ENCODE measurements at regions not wholly inside any gene's neighbourhood (a gene's known extent, or its start where the extent isn't known, plus 50 kb on each side); places are given as distances from the start of the nearest gene placed in this dataset.
A peak's percentile ranks its signal among the peaks of the same experiment; 100 is the strongest.
"Not testable (repeated sequence)": the region's sequence is repeated elsewhere in the genome, so short reads cannot be mapped to it uniquely, and the experiment has no call there.

DNA sequence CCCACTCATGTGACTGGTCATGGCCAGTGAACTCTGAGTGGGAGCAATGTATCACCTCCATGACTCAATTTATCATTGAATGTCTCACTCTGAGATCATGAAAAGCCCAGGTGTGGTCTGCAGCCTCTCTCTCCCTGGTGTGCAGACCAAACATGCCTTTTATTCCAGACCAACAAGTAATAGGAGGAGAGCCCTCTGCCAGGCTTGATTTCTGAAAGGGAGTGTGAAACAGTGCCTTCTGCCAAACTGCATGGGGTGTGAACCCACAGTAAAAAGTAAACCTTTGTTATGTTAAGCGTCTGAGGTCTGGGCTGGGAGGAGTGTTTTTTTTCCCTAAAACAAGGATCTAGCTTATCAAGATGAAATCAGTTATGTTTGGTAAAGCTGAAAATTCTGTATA, 601.2 kb downstream of the ADCYAP1 start:
- DNase-seq = no peak

DNA sequence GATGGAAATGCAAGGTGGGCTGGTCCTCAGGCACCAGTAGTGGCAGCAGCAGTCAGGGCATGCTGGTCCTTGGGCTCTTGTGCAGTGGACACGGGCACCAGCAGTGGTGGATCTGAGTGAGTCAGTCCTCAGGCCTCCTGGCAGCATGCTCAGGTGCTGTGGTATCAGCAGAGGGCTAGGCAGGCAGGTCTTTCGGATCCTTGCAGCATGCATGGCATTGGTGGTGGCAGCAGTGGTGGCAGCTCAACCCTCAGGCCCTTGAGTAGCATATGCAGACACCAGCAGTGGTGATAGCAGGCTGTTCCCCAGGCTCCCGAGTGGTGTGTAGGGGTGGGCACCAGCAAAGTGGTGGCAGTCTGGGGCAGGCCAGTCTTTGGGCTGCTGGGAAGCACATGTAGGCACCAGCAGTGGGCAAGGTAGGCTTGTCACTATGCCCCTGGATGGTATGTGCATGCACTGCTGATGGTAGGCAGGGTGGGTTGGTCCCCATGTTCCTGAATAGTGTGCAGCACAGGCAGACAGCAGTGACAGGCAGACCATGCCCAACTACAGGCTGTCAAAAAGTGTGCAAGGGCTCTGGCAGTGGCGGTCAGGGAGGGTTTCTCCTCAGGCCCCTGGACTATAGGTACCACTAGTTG, 606.0 kb downstream of the ADCYAP1 start:
- DNase-seq = no peak

DNA sequence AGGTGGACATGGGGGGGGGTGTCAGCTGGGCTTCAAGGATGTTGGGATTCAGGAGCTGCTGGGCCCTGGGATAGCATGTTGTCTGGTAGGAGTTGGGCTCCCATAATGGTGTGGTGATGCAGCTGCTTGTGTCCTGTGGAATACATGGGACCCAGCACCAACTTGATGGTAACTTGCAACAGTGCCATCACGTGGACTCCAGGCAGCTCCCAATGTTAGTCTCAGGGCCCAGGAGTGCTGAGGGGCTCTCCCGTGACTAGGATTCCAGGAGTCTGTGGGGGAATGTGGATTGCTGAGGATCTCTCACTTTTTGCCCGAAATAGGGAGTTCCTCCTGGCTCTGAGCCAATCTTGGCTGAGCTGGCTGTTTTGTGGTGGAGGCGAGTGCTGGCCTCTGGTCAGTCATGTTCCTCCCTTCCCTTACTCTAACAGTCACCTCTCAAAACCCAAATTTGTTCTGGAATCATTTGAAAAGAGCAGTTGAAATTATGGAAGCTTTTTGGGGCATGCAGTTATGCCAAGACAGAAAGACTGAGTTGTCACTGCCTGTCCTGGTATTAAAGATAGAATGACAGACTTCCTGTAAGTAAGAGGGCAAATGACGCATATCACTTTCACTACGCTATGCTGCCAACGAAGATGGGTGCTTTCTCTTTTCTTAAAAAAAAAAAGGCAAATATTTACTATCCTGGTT, 607.1 kb downstream of the ADCYAP1 start:
- no peak for DNase-seq

DNA sequence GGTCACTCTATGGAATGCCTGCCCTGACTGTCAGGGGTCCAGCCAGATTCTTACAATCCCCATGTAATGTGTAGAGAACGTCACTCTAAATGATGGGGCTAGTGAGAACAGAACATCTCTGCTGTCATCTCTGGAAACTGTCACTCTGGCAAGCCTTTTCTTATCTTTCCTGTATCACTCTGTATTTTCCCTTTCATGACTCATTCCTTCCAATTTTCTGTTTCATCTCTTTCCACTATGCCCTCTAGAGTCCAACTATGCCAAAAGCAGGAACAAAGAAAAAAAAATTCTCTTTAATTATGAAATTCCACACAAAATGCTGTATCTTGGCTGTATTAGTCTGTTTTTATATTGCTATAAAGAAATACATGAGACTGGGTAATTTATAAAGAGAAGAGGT, 608.8 kb downstream of the ADCYAP1 start:
- no peak for DNase-seq

DNA sequence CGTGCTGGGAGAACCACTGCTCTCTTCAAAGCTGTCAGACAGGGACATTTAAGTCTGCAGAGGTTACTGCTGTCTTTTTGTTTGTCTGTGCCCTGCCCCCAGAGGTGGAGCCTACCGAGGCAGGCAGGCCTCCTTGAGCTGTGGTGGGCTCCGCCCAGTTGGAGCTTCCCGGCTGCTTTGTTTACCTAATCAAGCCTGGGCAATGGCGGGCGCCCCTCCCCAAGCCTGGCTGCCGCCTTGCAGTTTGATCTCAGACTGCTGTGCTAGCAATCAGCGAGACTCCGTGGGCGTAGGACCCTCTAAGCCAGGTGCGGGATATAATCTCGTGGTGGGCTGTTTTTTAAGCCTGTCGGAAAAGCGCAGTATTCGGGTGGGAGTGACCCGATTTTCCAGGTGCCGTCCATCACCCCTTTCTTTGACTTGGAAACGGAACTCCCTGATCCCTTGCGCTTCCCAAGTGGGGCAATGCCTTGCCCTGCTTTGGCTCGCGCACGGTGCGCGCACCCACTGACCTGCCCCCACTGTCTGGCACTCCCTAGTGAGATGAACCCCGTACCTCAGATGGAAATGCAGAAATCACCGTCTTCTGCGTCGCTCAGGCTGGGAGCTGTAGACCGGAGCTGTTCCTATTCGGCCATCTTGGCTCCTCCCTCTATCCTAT, 617.0 kb downstream of the ADCYAP1 start:
- not testable (repeated sequence) for DNase-seq

DNA sequence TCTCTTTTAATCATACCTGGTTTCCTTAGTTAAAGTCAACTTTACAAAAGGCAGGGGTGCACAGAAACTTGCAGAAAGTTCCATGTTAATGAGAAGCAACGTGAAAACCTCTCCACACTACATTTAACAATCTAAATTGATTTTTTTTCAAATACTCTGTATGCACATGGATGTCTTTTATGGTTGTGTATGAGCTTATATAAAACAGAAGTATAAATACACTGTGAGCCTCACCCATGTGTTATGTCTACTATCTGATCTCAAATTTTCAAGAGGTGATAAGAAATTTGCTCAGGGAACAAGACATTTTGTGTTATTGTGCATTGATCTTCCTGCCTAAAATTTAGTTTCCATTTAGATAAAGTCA, 617.6 kb downstream of the ADCYAP1 start:
- DNase-seq = no peak

DNA sequence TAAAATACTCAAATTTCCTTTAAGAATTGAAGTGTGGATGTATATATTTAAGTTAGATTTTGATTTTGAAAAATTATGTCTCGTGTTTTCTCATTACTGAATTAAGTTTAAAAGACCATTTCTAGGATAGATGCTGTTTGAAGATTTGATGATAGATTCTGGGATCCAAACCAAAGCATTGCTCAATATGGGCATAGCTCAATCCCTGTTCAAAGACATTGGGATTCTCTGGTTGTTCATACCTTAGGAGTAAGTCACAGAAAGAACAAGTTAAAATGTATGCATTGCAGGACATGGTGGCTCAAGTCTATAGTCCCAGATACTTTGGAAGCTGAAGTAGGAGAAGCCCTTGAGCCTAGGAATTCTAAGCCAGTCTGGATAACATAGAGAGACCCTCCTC, 622.3 kb downstream of the ADCYAP1 start:
- DNase-seq = no peak

DNA sequence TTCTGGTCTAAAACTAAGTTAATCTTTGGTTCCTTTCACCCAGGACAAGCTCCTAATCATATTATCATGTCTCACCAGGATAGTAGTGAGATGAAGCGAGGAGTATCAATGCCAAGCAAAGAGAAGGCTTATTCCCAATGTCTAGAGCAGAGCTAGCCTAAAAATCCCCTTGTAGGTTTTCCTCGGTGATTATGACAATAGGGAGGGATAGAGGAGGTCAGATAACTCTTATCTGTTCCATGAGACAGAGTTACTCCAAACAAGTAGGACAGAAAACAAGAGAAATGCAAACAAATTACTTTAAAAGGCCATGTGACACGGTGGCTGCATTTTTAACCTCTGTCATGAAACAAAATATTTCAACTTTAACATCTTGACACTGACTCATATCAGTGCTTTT, 623.1 kb downstream of the ADCYAP1 start:
- DNase-seq = no peak

DNA sequence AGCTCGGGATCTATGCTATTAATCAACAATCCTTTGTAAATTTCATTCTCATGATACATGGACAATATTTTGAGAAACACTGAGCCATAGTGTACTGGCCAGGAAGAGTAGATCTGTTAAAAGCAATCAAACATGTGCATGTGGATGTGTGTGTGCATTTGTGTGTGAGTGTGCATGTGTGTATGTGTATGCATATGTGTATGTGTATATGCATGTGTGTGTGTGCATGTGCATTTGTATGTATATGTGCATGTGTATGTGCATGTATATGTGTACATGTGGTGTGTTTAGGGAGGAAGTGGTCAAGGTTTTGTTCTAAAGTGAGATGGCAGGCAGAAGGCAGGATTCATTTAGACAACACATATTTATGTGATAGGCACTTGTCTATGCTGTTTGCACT, 623.8 kb downstream of the ADCYAP1 start:
- no peak for DNase-seq

DNA sequence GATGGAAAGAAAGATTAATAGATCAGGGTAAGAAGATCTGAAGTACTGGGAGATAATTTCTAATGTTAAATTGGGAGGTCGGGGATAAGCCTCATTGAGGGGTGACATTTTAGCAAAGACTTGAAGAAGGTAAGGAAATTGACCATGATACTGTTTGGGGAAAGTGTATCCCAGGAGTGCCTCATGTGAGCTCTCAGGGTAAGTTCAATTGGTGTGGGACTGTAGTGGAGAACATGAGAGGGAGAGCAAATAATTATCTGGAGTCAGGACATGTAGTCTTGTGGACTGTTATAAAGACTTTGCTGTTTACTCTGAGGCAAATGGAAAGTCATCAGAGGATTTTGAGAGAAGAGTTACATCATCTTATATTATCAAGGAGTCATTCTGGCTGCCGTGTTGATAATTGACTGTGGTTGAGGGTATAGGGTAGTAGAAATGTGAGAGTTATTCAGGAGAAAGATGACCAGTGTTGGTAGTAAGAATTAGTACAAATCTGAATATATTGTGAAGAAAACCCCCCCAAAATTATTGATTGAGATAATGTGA, 624.4 kb downstream of the ADCYAP1 start:
- DNase-seq = no peak

DNA sequence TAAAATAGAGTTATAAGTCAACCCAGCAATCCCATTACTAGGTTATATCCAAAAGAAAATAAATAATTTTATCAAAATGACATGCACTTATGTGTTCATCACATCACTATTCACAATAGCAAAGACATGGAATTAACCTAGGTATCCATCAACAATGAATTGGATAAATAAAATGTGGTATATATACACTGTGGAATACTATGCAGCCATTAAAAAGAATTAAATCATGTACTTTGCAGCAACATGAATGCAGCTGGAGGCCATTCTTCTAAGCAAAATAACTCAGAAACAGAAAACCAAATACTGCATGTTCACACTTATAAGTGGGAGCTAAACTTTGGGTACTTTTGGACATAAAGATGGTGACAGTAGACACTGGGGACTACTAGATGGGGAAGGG, 626.0 kb downstream of the ADCYAP1 start:
- no peak for DNase-seq

DNA sequence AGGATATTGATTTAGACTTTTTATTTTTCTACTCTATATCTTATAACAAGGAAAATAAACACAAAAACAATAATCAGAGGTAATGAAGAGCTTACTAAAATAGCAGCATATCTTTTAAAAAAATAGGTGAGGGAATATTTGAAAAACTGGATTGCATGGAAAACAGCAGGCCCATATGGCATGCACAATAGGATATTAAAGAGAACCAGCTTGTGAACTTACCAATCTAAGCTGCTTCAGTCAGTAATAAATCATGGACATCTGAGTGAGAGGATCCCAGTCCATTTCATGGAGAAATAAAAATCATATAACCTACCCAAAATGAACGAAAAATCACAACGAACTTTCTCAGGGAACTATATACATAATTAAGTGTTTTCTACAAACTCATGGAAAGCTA, 634.6 kb downstream of the ADCYAP1 start:
- no peak for DNase-seq

DNA sequence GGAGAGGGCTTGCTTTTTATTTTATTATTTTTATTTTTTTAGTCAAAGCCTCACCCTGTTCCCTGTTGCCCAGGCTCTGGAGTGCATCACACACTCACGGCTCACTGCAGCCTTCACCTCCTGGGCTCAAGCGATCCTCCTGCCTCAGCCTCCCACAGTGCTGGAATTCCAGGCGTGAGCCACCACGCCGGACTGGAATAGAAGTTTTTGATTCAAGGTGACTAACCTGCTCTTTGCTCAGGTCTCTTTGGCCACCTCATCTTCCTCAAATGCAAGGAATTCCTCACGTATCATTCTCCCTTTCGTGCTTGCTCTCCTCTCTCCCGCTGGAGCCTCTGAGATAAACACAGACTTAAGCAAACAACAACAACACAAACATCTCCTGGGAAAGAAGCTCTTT, 636.8 kb downstream of the ADCYAP1 start:
- no peak for DNase-seq

DNA sequence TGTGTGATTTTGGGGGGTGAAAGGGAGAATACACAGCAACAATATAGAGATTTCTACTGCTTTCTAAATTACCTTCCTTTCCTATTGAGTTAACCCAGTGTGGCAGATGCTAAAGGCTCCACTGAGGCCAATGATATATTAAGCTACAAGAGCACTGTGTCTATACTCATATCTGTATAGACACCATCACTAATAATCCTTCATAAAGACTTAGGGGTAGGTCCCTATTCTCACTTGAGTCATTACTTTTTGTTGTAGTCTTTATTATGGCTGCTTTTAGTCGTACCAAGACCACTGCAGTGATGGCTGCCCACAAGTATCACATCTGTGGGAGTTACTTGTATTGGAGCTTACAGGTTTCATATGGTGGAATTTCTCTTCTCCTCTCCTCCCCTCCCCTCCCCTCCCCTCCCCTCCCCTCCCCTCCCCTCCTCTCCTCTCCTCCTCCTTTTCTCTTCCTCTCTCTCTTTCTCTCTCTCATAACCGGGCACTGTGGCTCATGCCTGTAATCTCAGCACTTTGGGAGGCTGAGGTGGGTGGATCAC, 637.6 kb downstream of the ADCYAP1 start:
- DNase-seq = no peak

DNA sequence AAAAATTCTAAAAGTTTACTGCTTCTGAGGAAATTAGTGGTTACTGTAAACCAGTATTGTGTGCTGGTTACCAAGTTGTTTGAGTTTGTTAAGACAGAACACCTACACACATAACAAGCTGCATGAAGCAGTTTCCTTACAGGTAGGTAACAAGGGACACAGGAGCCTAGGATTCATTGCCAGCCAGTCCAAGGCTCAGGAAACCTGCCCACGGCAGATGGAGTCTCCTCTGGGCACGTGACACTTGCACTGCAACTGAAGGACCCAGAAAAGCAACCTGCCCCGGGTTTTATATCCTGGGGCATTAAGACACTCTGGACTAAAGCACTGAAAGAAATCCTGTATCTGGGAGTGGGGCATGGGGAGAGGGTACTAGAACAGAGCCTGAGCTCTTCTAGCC, 639.3 kb downstream of the ADCYAP1 start:
- no peak for DNase-seq

DNA sequence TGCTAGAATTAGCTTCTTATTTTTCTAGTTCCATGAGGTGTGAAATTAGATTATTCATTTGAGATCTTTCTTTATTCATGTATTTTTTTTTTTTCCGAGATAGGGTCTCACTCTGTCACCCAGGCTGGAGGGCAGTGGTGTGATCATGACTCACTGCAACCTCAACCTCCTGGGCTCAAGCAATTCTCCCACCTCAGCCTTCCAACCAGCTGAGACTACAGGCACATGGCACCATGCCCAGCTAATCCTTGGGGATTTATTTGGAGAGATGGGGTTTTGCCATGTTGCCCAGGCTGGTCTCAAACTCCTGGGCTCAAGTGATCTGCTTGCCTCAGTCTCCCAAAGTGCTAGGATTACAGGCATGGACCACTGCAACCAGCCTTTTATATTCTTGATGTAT, 653.0 kb downstream of the ADCYAP1 start:
- not testable (repeated sequence) for DNase-seq

DNA sequence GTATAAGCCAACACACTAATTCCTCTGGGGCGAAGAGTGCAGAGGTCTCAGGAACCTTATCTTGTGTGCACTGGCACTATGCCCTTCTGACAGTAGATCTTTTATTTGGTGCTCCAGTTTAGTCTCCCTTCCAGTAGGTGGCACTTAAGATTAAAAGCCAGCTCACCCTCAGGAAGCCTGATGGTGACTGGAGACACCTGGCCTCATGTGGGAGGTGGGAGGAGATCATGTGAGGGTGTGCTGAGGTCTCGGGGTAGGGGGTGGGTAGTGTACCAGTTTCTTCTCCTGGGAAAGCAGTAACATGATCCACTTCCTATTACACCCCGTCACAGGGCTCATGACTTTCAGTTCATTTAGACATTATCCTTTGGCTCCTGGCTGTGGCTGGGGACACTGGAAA, 654.9 kb downstream of the ADCYAP1 start:
- DNase-seq = no peak

DNA sequence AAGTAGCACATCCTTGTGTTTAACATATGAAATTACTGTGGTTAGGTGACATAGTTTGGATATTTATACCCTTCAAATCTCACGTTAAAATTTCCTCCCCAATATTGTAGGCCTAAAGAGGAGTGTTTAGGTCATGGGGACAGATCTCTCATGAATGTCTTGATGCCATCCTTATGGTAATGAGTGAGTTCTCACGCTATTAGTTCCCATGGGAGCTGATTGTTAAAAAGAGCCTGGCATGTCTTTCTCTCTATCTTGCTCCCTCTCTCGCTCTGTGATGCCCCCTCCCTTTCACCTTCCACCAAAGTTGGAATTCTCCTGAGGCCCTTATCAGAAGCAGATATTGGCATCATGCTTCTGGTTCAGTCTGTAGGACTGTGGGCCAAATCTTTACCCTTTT, 660.1 kb downstream of the ADCYAP1 start:
- no peak for DNase-seq

DNA sequence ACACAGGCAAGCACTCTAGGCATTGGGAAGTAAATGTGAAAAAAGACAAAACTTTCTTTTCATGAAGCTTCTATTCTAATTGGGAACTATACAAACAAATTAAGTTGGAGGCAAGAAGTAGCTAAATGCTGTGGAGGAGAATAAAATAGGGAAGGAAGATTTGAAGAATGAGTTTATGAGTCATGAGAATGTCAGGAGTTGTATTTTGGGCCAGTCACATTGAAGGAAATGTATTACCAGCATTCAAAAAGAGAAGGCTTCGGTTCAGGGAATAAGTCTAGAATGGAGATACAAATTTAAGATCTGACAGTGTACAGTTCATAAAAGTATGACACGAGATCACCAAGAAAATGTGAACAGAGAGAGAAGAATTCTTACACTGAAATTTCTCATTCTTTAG, 666.5 kb downstream of the ADCYAP1 start:
- DNase-seq = no peak

DNA sequence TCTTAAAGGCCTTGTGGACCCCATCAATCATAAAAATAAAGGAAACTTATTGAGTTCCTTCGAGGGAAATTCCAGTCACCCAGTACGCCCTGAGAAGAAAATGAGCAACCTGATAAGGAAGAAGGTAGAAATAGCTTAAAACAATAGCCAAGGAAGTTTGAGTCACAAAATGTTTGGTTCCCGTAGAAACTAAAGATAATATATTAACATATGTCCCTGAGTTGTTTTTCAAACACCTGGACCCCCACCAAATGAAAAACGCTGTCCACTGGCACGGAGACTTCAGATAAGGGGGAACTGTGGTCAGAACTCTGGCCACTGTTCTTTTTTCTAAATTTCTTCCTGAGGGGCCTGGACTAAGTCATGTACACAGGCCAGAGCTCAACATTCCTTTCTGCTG, 669.1 kb downstream of the ADCYAP1 start:
- DNase-seq = no peak

DNA sequence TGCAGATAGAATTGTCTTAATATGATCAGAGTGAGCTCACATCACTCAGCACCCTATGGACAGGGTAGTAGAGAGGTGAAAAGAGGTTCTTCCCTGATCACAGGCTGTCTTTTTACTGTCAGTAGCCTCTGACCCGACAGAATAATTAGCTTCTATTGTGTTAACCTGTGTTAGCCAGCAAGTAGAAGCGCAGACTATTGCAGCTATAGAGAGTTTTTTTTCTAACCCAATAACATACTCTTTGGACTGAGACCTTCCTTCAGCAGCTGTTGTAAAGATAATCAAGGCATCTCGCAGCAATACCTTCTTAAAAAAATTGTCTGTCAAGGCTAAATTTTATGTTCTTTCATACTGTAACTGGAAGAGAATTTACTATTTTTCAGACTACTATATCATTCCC, 670.4 kb downstream of the ADCYAP1 start:
- DNase-seq = no peak

DNA sequence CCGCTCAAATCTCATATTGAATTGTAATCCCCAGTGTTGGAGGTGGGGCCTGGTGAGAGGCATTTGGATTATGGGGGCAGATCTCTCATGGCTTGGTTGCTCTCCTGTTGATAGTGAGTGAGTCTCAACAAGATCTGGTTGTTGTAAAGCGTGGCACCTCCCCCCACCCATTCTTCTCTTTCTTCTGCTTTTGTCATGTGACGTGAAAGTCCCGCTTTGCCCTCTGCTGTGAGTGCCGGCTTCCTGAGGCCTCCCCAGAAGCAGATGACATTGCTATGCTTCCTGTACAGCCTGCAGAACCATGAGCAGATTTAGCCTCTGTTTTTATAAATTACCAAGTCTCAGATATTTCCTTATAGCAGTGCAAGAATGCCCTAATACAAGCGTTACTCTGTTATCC, 673.8 kb downstream of the ADCYAP1 start:
- no peak for DNase-seq

DNA sequence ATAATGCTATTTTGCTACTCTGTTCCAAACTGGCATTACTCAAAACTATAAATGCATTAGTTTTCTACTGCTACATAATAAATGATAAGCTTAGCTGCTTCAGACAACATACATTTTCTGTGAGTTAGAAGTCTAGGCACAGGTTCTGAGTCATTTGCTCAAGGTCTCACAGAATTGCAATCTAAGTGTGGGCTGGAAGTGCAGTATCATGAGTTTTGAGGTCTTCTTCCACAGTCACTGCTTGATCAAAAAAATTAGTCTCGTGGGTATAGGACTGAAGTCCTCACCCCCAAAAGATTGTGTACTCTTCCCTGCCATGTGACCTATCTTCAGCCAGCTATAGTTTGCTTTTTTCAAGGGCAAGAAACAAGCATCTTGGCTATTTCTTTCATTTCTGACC, 676.9 kb downstream of the ADCYAP1 start:
- DNase-seq = no peak

DNA sequence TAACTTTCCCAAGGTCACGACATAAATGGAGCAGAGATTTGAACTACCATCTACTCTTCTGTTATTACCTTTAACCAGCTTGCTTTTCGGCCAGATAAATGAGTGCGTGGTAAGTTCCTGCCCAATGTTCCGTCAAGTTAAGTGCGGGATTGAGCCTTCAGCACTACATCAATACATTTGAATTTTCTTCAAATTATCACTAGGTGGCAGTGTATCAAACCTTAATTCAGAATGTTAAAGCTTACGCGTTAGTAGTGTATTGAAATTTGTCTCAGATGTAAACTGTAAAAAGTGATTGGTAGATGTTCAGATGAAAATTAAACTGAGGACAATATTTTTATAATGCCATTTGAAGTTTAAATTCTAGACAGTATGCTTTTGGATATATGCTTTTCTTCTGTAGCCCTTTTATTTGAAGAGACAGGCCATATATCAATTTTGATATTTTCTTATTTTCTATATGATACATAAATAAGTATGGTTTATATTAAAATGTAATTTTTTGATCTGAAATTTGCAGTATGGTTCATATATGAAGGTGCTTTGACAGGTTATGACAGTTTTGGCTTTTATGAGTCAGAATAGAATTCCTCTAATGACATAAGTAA, 681.3 kb downstream of the ADCYAP1 start:
- peak; percentile 42 for DNase-seq
